A549 (cell line): ENCODE measurements at regions not wholly inside any gene's neighbourhood (a gene's known extent, or its start where the extent isn't known, plus 50 kb on each side); places are given as distances from the start of the nearest gene placed in this dataset.

Experiments
- ATAC-seq, 2 experiments: fragments of 200-7000 bp in 1 of 2; fragments of >200 bp in 1 of 2; cut with Nextera tagmentation in 1 of 2; cut with Tn5 transposase in 1 of 2; 3 replicates each; pipeline versions ENCODE4 v1.8.0 to v1.9.1; 2018 to 2020; ENCODE audit warnings: mild to moderate bottlenecking in 1 of 2, moderate library complexity in 1 of 2
- CTCF ChIA-PET: fragments of 300-600 bp; sonication (Branson Sonifier 250); formaldehyde crosslinking; extraction: SDS; loops from one replicate; lab custom pipeline; 2021; ENCODE audit warnings: antibody characterized with exemption, inconsistent platforms; lab: Yijun Ruan, JAX
- POLR2A ChIA-PET: fragments of 350-600 bp; formaldehyde crosslinking; extraction: SDS; loops from one replicate; lab custom pipeline; 2021; ENCODE audit warnings: antibody characterized with exemption, inconsistent platforms; lab: Yijun Ruan, JAX
- DNase-seq, 2 experiments: peaks; one replicate each; pipeline versions ENCODE4 v3.0.0 to v3.0.0-alpha.2; 2011 to 2016; ENCODE audit warnings: low read depth in 1 of 2, low spot score in 1 of 2
- FAIRE-seq: peaks from 2 replicates; lab custom pipeline; 2011; peaks lifted over from hg19 to GRCh38; lab: Jason Lieb, UNC
- H3K27ac ChIP-seq, 2 experiments: fragments of >200 bp; sonication (Bioruptor Twin); formaldehyde crosslinking; 3 replicates each; pipeline ENCODE4 v1.5.1; 2016 to 2017
- H3K4me1 ChIP-seq: fragments of >200 bp; sonication (Bioruptor Twin); formaldehyde crosslinking; 3 replicates; pipeline ENCODE4 v1.6.1; 2016
- H3K4me2 ChIP-seq: fragments of >200 bp; sonication (Bioruptor Twin); formaldehyde crosslinking; 3 replicates; pipeline ENCODE4 v1.6.1; 2016
- H3K4me3 ChIP-seq: fragments of >200 bp; sonication (Bioruptor Twin); formaldehyde crosslinking; 3 replicates; pipeline ENCODE4 v1.5.1; 2016
- H3K9me3 ChIP-seq: fragments of >200 bp; sonication (Bioruptor Twin); formaldehyde crosslinking; 3 replicates; pipeline ENCODE4 v1.6.1; 2016
- BCL3 ChIP-seq: fragments of >200 bp; sonication (Bioruptor Twin); formaldehyde crosslinking; IDR thresholded peaks from 3 replicates; pipeline ENCODE4 v1.6.1; 2016
- FOXS1 ChIP-seq: fragments of 250-450 bp; sonication (Bioruptor Pico); IDR thresholded peaks from 2 replicates; pipeline ENCODE4 v1.5.0; 2020; ENCODE audit warnings: mild to moderate bottlenecking, moderate library complexity
- GATA3 ChIP-seq: IDR thresholded peaks from 2 replicates; pipeline ENCODE4 v1.6.1; 2012; ENCODE audit warnings: borderline replicate concordance
- HES2 ChIP-seq: fragments of >200 bp; sonication (Bioruptor Twin); formaldehyde crosslinking; IDR thresholded peaks from 2 replicates; pipeline ENCODE4 v1.6.1; 2016
- HOXB5 ChIP-seq: fragments of 250-450 bp; sonication (Bioruptor Pico); IDR thresholded peaks from 2 replicates; pipeline ENCODE4 v1.5.0; 2020; ENCODE audit warnings: mild to moderate bottlenecking, moderate library complexity
- KDM5A ChIP-seq: fragments of 200-600 bp; sonication (generic); IDR thresholded peaks from 2 replicates; pipeline ENCODE4 v1.6.1; 2016; ENCODE audit warnings: antibody characterized with exemption, mild to moderate bottlenecking
- NFE2L2 ChIP-seq: fragments of 150-350 bp; conservative IDR thresholded peaks from 2 replicates; pipeline ENCODE4 v1.6.1; 2014; ENCODE audit warnings: low read length
- NPAS2 ChIP-seq: fragments of 250-450 bp; sonication (Bioruptor Pico); IDR thresholded peaks from 2 replicates; pipeline ENCODE4 v1.8.0; 2022; ENCODE audit warnings: mild to moderate bottlenecking, moderate library complexity, borderline replicate concordance
- RARB ChIP-seq: fragments of 250-450 bp; sonication (Bioruptor Pico); IDR thresholded peaks from 2 replicates; pipeline ENCODE4 v1.8.0; 2021; ENCODE audit warnings: mild to moderate bottlenecking, moderate library complexity
- RCOR1 ChIP-seq: fragments of 150-350 bp; IDR thresholded peaks from 2 replicates; pipeline ENCODE4 v1.6.1; 2014; ENCODE audit warnings: antibody characterized with exemption, low read length, low read depth
- ZC3H11A ChIP-seq: fragments of 450-650 bp; IDR thresholded peaks from 2 replicates; pipeline ENCODE4 v1.6.1; 2014; ENCODE audit warnings: antibody characterized with exemption, mild to moderate bottlenecking
- ZFP36 ChIP-seq: fragments of 450-650 bp; IDR thresholded peaks from 2 replicates; pipeline ENCODE4 v1.6.1; 2014; ENCODE audit warnings: borderline replicate concordance; ENCODE audit not compliant: partially characterized antibody
- WGBS: methylation state at CpG from one replicate; pipeline ENCODE4 v1.1.6; 2017; ENCODE audit errors: missing lambda C conversion rate; 5-methylcytosine and 5-hydroxymethylcytosine counted together
- TF ChIP-seq, protein P1 (sequence below): fragments of >200 bp; sonication (Bioruptor Twin); formaldehyde crosslinking; IDR thresholded peaks from 3 replicates; pipeline ENCODE4 v1.5.1; 2016

- TF ChIP-seq NFE2L2 (no peak), RARB (CRISPR knock-in tag) (no peak), KDM5A (no peak)
These were observed 221.8 kb upstream of the TMEM72 start (continued) for GRCh38 chr10:44689368-44689767.

DNA sequence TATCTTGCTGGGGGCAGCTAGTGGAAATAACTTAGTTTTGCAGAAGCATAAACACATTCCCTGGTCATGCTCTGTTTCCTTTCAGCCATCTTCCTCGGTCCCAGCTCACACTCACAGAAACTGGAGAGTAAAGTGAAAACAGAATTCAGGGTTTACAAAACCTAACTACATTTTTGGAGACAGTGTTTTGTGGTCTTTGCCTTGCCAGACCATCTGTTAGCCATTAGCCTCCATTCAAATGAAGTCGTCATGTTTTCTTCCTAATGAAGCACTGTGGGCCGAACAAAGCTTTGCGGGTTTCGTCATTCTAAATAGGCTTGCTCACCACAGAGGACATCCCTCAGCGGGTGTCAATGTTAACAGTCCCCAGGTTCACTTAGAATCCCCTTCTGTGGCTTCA, 214.6 kb upstream of the TMEM72 start:
- no peak overlapping the region for H3K4me2 ChIP-seq
- WGBS, result 38% methylated on average over 6 of the region's 6 CpGs
- no peak overlapping the region for H3K4me3 ChIP-seq
- DNase-seq (no peak), FAIRE-seq (no peak), ATAC-seq (no peak)
- H3K27ac ChIP-seq, result no peak overlapping the region
- TF ChIP-seq NPAS2 (CRISPR knock-in tag) (no peak), HES2 (no peak), RCOR1 (no peak)
- TF ChIP-seq, protein P1, sequence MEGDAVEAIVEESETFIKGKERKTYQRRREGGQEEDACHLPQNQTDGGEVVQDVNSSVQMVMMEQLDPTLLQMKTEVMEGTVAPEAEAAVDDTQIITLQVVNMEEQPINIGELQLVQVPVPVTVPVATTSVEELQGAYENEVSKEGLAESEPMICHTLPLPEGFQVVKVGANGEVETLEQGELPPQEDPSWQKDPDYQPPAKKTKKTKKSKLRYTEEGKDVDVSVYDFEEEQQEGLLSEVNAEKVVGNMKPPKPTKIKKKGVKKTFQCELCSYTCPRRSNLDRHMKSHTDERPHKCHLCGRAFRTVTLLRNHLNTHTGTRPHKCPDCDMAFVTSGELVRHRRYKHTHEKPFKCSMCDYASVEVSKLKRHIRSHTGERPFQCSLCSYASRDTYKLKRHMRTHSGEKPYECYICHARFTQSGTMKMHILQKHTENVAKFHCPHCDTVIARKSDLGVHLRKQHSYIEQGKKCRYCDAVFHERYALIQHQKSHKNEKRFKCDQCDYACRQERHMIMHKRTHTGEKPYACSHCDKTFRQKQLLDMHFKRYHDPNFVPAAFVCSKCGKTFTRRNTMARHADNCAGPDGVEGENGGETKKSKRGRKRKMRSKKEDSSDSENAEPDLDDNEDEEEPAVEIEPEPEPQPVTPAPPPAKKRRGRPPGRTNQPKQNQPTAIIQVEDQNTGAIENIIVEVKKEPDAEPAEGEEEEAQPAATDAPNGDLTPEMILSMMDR, result no peak
- H3K4me1 ChIP-seq, result no peaks in the 10 kb centered on the region
- no peaks in the 10 kb centered on the region for H3K9me3 ChIP-seq
- ChIA-PET CTCF (interaction anchor here (0.8 kb wide), 1 partner anchor 27 kb away, joined by 4 read pairs; no protein-coding TSS in a partner anchor), POLR2A (no interaction called here)

GRCh38 chr10:44697116-44697515, 214.0 kb upstream of the TMEM72 start:
- 0% methylated on average over 2 of the region's 2 CpGs for WGBS
- DNase-seq (no peak), ATAC-seq (no peak), FAIRE-seq (no peak)
- Histone ChIP-seq H3K4me3 (no peak overlapping the region), H3K4me2 (no peak overlapping the region), H3K4me1 (no peaks in the 10 kb centered on the region), H3K9me3 (no peaks in the 10 kb centered on the region), H3K27ac (no peak overlapping the region)
- POLR2A ChIA-PET, result no interaction called here
- TF ChIP-seq ZFP36 (no peak), BCL3 (no peak), ZC3H11A (no peak), RARB (CRISPR knock-in tag) (no peak), GATA3 (no peak)
- TF ChIP-seq, protein P1, result no peak
- CTCF ChIA-PET, result interaction anchor here (0.8 kb wide), 1 partner anchor 26 kb away, joined by 4 read pairs; no protein-coding TSS in a partner anchor

DNA sequence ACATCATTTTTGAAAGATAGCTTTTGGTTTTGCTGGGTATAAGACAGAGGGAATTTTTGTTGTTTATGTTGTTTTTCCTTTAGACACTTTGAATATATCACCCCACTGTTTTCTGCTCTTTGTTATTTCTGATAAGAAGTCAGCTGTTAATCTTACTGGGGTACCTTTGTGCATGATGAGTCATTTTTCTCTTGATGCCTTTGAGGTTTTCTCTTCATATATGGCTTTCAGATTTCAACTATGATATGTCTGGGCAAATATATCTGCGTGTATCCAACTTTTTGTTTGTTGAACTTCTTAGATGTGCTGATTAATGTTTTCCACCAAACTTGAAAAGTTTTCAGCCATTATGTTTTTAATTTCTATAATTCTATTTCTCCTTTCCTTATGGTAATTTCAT, 208.6 kb upstream of the TMEM72 start:
- Histone ChIP-seq H3K9me3 (no peaks in the 10 kb centered on the region), H3K27ac (no peak overlapping the region), H3K4me3 (no peak overlapping the region), H3K4me2 (no peak overlapping the region), H3K4me1 (no peaks in the 10 kb centered on the region)
- ATAC-seq (no peak), FAIRE-seq (no peak), DNase-seq (no peak)
- WGBS, result 3% methylated on average over 1 of the region's 1 CpG
- CTCF ChIA-PET, result no interaction called here
- no peak for TF ChIP-seq HOXB5 (CRISPR knock-in tag)
- TF ChIP-seq FOXS1 (CRISPR knock-in tag), result no peak
- TF ChIP-seq ZC3H11A, result no peak
- POLR2A ChIA-PET, result no interaction called here
